ENCODE measurements at regions not wholly inside any gene's neighbourhood (a gene's known extent, or its start where the extent isn't known, plus 50 kb on each side); places are given as distances from the start of the nearest gene placed in this dataset.
A peak's percentile ranks its signal among the peaks of the same experiment; 100 is the strongest.

GRCh38 chr2:136468799-136469369 is 296.5 kb upstream of the THSD7B start:
- DNase-seq (ENCODE audit: low read depth) = no peak

- no peak for DNase-seq (ENCODE audit: low read depth)
These were observed 312.8 kb upstream of the THSD7B start for GRCh38 chr2:136452528-136452927.

DNA sequence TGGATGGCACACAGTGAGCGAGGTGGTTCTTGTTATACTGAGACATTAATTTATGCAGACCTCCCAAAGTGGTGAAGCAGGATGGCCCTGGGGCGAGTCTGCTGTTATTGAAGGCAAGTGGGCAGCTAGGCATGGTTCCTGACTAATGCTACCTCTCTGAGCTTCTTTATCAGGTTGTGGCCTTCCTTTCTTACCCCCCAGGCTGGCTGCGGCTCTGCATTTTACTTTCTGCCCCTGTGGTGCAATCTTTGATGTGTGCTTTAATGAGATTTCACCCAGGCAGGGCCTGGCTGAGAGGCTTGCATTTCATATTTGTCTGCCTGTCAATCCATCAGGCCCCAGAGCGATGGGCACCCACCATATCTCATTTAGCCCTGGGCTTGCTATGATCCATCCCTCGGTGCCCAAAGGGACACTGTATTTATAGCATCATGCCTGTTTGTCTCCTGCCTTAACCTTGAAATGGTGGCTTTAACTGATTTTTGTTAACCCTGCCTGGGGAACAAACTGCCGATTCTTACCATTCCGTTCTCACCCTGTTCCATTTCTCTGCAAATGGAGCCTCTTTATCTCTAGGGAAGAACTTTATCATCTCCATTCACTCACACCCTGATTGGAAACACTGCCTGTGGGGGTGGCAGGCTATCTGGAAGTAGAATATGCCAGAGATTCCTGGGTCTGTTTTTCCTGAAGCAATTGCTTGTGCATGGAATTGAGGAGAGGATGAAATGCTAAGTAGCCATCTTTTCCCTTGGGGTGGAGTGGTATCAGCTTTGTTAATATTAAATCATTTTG is 316.2 kb upstream of the THSD7B start:
- no peak for DNase-seq (ENCODE audit: low read depth)

DNA sequence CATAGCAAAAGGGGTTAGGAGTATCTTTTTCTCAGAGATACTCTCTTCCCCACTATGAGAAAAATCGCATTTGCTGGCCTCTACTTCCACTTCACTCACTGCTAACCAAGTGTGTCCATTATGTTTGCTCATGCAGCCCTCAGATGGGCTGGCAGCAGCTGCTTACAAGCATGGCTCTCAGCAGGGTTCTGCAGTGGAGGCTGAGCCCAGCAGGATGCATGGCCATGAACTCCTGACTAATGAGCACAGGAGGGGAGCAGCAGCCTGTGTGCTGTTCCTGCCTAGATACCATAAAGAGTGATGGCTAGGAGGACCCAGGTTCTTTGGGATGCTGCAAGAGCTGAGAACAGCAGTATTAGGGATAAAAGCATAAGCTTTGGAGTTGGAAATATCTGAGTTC is 316.9 kb upstream of the THSD7B start:
- DNase-seq (ENCODE audit: low read depth) = no peak

- no peak for DNase-seq (ENCODE audit: low read depth)
These were observed 321.0 kb upstream of the THSD7B start for GRCh38 chr2:136444323-136444722.

- DNase-seq (ENCODE audit: low read depth) = no peak
These were observed 321.7 kb upstream of the THSD7B start for GRCh38 chr2:136443661-136444060.

DNA sequence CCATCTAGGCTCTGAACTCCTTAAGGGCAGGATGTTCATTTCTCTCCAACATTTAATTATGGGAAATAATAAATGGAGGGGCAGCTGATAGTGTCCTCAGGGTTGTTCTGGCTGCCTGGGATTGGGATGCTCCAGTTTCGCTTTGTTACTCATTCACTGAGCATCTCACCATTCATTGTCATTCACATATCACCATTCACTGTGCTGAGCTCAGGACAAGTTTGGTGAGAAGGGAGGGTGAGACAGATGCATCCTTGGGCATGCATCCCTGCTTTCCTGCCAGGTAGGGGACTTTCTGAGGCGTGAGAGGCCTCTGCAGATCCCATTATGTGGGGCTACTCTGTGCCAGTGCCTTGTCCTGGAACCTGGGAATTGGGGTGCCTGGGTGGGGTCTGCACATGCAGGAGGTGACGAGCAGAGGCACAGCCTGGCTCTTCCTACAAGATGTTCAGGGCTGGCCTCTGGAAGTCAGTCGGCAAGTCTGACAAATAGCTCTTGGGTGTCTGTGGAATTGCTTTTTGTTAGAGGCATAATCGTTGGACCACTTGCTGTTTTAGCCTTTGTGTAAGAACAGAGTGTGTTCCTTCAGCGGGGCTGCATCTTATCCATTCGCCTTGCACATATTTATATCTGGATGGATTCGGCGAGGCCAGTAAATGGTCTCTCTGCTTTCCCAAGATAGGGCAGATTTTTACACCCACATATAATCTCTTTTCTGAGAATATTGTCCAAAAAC is 323.2 kb upstream of the THSD7B start:
- no peak for DNase-seq (ENCODE audit: low read depth)

DNA sequence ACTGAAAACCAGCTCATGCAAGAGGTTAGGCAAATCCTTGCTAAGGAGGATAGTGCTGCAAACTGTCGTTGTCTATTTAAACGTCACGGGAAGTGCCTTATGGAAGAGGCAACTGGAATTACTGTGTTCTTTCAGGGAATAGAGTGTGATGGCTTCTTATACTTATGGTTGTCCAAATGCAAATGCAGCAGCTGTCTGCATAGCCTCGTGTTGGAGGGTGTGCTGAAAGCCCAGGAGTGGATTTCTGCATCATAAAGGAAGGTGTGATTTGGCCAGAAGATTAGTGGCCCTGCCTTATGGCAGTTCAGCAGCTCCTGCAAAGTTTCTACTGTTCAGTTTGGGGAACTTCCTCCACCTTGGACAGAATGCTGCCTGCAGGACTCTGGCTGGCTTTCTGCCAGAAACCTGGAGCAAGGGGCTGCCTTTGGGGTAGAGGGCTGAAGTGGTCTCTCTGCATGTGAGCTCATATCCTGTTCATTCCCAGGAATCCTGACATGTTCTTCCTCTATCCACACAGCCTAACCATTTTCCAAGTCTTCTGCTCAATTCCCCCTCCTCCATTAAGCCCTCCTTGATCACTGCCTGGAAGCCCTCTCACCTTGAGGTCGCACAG is 321.2 kb upstream of the CXCR4 start:
- DNase-seq (ENCODE audit: low read depth) = no peak

GRCh38 chr2:136437461-136437860 is 319.5 kb upstream of the CXCR4 start:
- DNase-seq (ENCODE audit: low read depth) = no peak

GRCh38 chr2:136436936-136437335 is 319.0 kb upstream of the CXCR4 start:
- DNase-seq (ENCODE audit: low read depth) = no peak

GRCh38 chr2:136434251-136434715 is 316.3 kb upstream of the CXCR4 start:
- no peak for DNase-seq (ENCODE audit: low read depth)

GRCh38 chr2:136433261-136433660 is 315.3 kb upstream of the CXCR4 start:
- DNase-seq (ENCODE audit: low read depth) = no peak

DNA sequence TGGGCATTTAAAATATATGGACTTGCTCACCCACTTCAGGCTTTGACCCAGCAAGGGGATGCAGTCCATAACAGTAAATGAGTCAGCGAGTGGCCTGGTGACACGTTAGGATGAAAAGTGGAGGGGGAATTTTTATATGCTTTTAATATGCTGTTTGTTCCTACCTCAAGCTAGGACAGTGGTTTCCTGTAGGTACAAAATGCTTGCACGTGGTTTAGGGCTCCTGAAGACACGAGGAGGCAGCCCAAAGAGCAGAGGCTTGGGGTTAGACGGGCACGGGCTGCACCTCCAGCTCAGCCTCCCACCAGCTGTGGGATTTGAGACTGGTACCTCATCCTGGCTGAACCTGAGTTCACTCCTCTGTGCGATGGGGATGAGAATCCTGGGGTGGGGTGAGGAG is 306.2 kb upstream of the CXCR4 start:
- peak; percentile 6 for DNase-seq (ENCODE audit: low read depth)

GRCh38 chr2:136423516-136423996 is 305.6 kb upstream of the CXCR4 start:
- DNase-seq (ENCODE audit: low read depth) = peak; percentile 81

GRCh38 chr2:136422512-136422911 is 304.6 kb upstream of the CXCR4 start:
- DNase-seq (ENCODE audit: low read depth) = no peak

DNA sequence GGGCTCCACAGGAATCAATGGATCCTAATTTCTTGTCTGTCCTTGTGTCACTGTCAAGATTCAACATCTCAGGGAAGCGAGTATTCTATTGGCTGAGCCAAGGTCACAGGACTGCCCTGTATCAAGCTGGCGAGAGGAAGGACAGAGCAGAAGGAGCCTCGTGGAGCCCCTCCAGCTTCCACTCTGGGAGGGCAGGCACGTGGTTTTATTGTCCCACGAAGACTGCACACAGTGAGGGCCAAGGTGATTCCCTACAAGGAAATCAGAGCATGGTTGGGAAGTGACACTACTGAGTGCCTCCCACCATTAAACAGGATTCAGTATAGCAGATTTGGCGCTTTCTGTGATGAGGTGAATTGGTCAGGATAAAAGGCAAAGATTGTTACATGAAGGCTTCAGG is 302.4 kb upstream of the CXCR4 start:
- no peak for DNase-seq (ENCODE audit: low read depth)

- no peak for DNase-seq (ENCODE audit: low read depth)
These were observed 294.0 kb upstream of the CXCR4 start for GRCh38 chr2:136411946-136412345.

GRCh38 chr2:136410673-136411072 is 292.7 kb upstream of the CXCR4 start:
- DNase-seq (ENCODE audit: low read depth) = no peak

- DNase-seq (ENCODE audit: low read depth) = no peak
These were observed 290.8 kb upstream of the CXCR4 start for GRCh38 chr2:136408795-136409194.

GRCh38 chr2:136407952-136408318 is 290.0 kb upstream of the CXCR4 start:
- no peak for DNase-seq (ENCODE audit: low read depth)

- DNase-seq (ENCODE audit: low read depth) = no peak
These were observed 289.4 kb upstream of the CXCR4 start for GRCh38 chr2:136407117-136407951.

GRCh38 chr2:136404925-136405324 is 287.0 kb upstream of the CXCR4 start:
- DNase-seq (ENCODE audit: low read depth) = no peak
